T-cell (primary cell): ENCODE measurements at regions not wholly inside any gene's neighbourhood (a gene's known extent, or its start where the extent isn't known, plus 50 kb on each side); places are given as distances from the start of the nearest gene placed in this dataset.

Experiments
- ATAC-seq, 4 experiments: fragments of 200-7000 bp in 3 of 4; fragments of 150-1000 bp in 1 of 4; cut with Tn5 transposase; replicated peaks in 1 of 4; 1 replicate in 3 of 4; 2 replicates in 1 of 4; pipeline ENCODE4 v1.10.0; 2021; ENCODE audit warnings: moderate library complexity in 3 of 4, mild to moderate bottlenecking in 2 of 4, moderate number of reproducible peaks in 1 of 4
- CTCF ChIA-PET, 2 donors: fragments of 300-600 bp; sonication (Branson Sonifier 250); formaldehyde crosslinking; loops; one replicate each; lab custom pipeline; 2022; ENCODE audit warnings: antibody characterized with exemption in 2 of 2; lab: Charles Lee
- POLR2A ChIA-PET, 2 donors: fragments of 300-600 bp; sonication (Branson Sonifier 250); formaldehyde crosslinking; loops; one replicate each; lab custom pipeline; 2022; ENCODE audit warnings: antibody characterized with exemption in 2 of 2; lab: Charles Lee
- DNase-seq, 35 experiments: peaks; one replicate each; pipeline versions ENCODE4 v3.0.0 to v3.0.0-alpha.2; 2013 to 2023
- H3K27ac ChIP-seq: one replicate; pipeline ENCODE4 v1.5.1; 2013; ENCODE audit warnings: low read length
- H3K27me3 ChIP-seq, 2 experiments: replicated peaks in 1 of 2; 1 replicate in 1 of 2; 2 replicates in 1 of 2; pipeline versions ENCODE4 v1.6.1 to v1.7.0; 2013; ENCODE audit warnings: low read length in 1 of 2, mixed read lengths in 1 of 2; ENCODE audit not compliant: control insufficient read depth in 2 of 2, insufficient read depth in 2 of 2; ENCODE audit errors: extremely low read depth in 1 of 2
- H3K36me3 ChIP-seq, 2 donors: 1 replicate in 1 of 2; 2 replicates in 1 of 2; pipeline versions ENCODE4 v1.6.1 to v1.7.0; 2013; ENCODE audit warnings: low read length in 1 of 2; ENCODE audit not compliant: control insufficient read depth in 2 of 2, insufficient read depth in 1 of 2; ENCODE audit errors: extremely low read depth in 1 of 2
- H3K4me1 ChIP-seq, 2 experiments: 1 replicate in 1 of 2; 2 replicates in 1 of 2; pipeline versions ENCODE4 v1.6.1 to v1.7.0; 2013; ENCODE audit warnings: low read length in 2 of 2, mixed read lengths in 1 of 2; ENCODE audit not compliant: insufficient read depth in 2 of 2, control insufficient read depth in 1 of 2; ENCODE audit errors: extremely low read depth in 1 of 2
- H3K4me3 ChIP-seq, 2 donors: 1 replicate in 1 of 2; 2 replicates in 1 of 2; pipeline versions ENCODE4 v1.5.1 to v1.7.0; 2013; ENCODE audit warnings: mild to moderate bottlenecking in 2 of 2, low read length in 1 of 2, moderate library complexity in 1 of 2; ENCODE audit not compliant: control insufficient read depth in 1 of 2; ENCODE audit errors: extremely low read depth in 1 of 2
- H3K9me3 ChIP-seq: 2 replicates; pipeline ENCODE4 v1.7.0; 2013
- H3K27ac Mint-ChIP-seq, 2 donors: one replicate each; pipeline ENCODE4 v1.8.0; 2020 to 2021; ENCODE audit warnings: mild to moderate bottlenecking in 2 of 2, mixed read lengths in 2 of 2
- H3K27me3 Mint-ChIP-seq, 2 donors: one replicate each; pipeline ENCODE4 v1.8.0; 2021 to 2022; ENCODE audit warnings: mixed read lengths in 2 of 2
- H3K36me3 Mint-ChIP-seq: one replicate; pipeline ENCODE4 v1.8.0; 2021; ENCODE audit warnings: mixed read lengths
- H3K4me1 Mint-ChIP-seq, 3 donors: one replicate each; pipeline ENCODE4 v1.8.0; 2020 to 2022; ENCODE audit warnings: mixed read lengths in 3 of 3, mild to moderate bottlenecking in 1 of 3
- H3K4me3 Mint-ChIP-seq, 3 donors: one replicate each; pipeline ENCODE4 v1.8.0; 2020 to 2022; ENCODE audit warnings: mild to moderate bottlenecking in 3 of 3, mixed read lengths in 3 of 3, moderate library complexity in 3 of 3
- H3K9me3 Mint-ChIP-seq, 3 donors: one replicate each; pipeline ENCODE4 v1.8.0; 2020 to 2022; ENCODE audit warnings: mixed read lengths in 3 of 3
- WGBS: methylation state at CpG from one replicate; pipeline ENCODE4 v1.1.5; 2013; ENCODE audit warnings: missing lambda C conversion rate; ENCODE audit not compliant: insufficient coverage; 5-methylcytosine and 5-hydroxymethylcytosine counted together

- POLR2A ChIA-PET = no interaction called here
Measured at GRCh38 chr1:79113836-79114235, 107.3 kb upstream of the ADGRL4 start.

GRCh38 chr1:79110749-79111148, 104.2 kb upstream of the ADGRL4 start:
- H3K9me3 Mint-ChIP-seq = peaks cover 3 to 6% (median 3%) of the 10 kb centered on the region in 3 donors
- no peak overlapping the region for H3K27ac Mint-ChIP-seq
- ChIA-PET CTCF (no interaction called here), POLR2A (interaction anchor here in 1 of 2 donors (0.6 kb wide), 1 partner anchor 1292 kb away, joined by 3 read pairs; no protein-coding TSS in a partner anchor)
- Histone ChIP-seq H3K36me3 (no peaks in the 10 kb centered on the region), H3K27me3 (no peaks in the 10 kb centered on the region), H3K4me1 (no peaks in the 10 kb centered on the region), H3K27ac (no peak overlapping the region), H3K9me3 (no peaks in the 10 kb centered on the region), H3K4me3 (no peak overlapping the region)
- no peaks in the 10 kb centered on the region for H3K27me3 Mint-ChIP-seq
- no peaks in the 10 kb centered on the region for H3K4me1 Mint-ChIP-seq
- ATAC-seq = no peak
- H3K36me3 Mint-ChIP-seq = no peaks in the 10 kb centered on the region
- H3K4me3 Mint-ChIP-seq = no peak overlapping the region
- no peak for DNase-seq

More at GRCh38 chr1:79113836-79114235, 107.3 kb upstream of the ADGRL4 start:
- Mint-ChIP-seq H3K27ac (no peak overlapping the region), H3K4me1 (no peaks in the 10 kb centered on the region), H3K4me3 (no peak overlapping the region), H3K36me3 (no peaks in the 10 kb centered on the region), H3K27me3 (no peaks in the 10 kb centered on the region), H3K9me3 (peaks cover 0 to 3% (median 3%) of the 10 kb centered on the region in 3 donors)
- Histone ChIP-seq H3K36me3 (no peaks in the 10 kb centered on the region), H3K27me3 (no peaks in the 10 kb centered on the region), H3K4me1 (no peaks in the 10 kb centered on the region), H3K27ac (no peak overlapping the region), H3K9me3 (no peaks in the 10 kb centered on the region), H3K4me3 (no peak overlapping the region)
- CTCF ChIA-PET = no interaction called here
- WGBS = 38% methylated on average over 3 of the region's 5 CpGs
- DNase-seq (no peak), ATAC-seq (no peak)

DNA sequence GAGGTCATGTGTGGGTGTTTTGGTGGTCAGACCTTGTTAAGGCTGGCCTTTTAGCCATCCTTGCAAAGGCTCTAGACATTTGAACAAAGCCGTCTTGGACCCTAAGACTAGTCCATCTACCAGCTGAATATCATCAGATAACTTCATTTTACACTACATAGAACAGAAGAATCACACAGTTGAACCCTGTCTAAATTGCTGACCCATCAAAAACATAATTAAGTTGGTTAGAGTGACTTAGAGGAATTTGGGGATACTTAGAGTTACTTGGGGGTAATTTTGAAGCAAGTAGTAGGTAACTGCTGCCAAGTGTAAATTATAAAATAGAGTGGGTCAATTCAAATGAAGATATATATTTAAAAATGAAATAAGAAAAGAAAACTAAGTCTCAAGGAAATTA, 102.9 kb upstream of the ADGRL4 start:
- DNase-seq (no peak), ATAC-seq (no peak)
- POLR2A ChIA-PET = no interaction called here
- no peaks in the 10 kb centered on the region for H3K27me3 Mint-ChIP-seq
- H3K36me3 Mint-ChIP-seq = no peaks in the 10 kb centered on the region
- no peak overlapping the region for H3K27ac Mint-ChIP-seq
- peaks cover 3 to 12% (median 9%) of the 10 kb centered on the region in 3 donors for H3K9me3 Mint-ChIP-seq
- Histone ChIP-seq H3K27me3 (no peaks in the 10 kb centered on the region), H3K4me1 (no peaks in the 10 kb centered on the region), H3K36me3 (no peaks in the 10 kb centered on the region), H3K27ac (no peak overlapping the region), H3K9me3 (no peaks in the 10 kb centered on the region), H3K4me3 (no peak overlapping the region)
- no peaks in the 10 kb centered on the region for H3K4me1 Mint-ChIP-seq
- H3K4me3 Mint-ChIP-seq = no peak overlapping the region
- CTCF ChIA-PET = no interaction called here
- WGBS = no CpG with 5 or more reads among the region's 1 CpG

GRCh38 chr1:79105500-79105899, 99.0 kb upstream of the ADGRL4 start:
- Mint-ChIP-seq H3K4me3 (no peak overlapping the region), H3K27me3 (no peaks in the 10 kb centered on the region), H3K4me1 (no peaks in the 10 kb centered on the region), H3K36me3 (no peaks in the 10 kb centered on the region), H3K27ac (no peak overlapping the region), H3K9me3 (peaks cover 0 to 15% (median 12%) of the 10 kb centered on the region in 3 donors)
- ATAC-seq (no peak), DNase-seq (no peak)
- Histone ChIP-seq H3K27me3 (no peaks in the 10 kb centered on the region), H3K36me3 (no peaks in the 10 kb centered on the region), H3K9me3 (no peaks in the 10 kb centered on the region), H3K27ac (no peak overlapping the region), H3K4me1 (no peaks in the 10 kb centered on the region), H3K4me3 (no peak overlapping the region)
- CTCF ChIA-PET = no interaction called here
- 100% methylated on average over 1 of the region's 2 CpGs for WGBS
- POLR2A ChIA-PET = no interaction called here

GRCh38 chr1:79104617-79105016, 98.1 kb upstream of the ADGRL4 start:
- H3K4me1 Mint-ChIP-seq = no peaks in the 10 kb centered on the region
- H3K4me3 Mint-ChIP-seq = no peak overlapping the region
- Histone ChIP-seq H3K27ac (no peak overlapping the region), H3K36me3 (no peaks in the 10 kb centered on the region), H3K27me3 (no peaks in the 10 kb centered on the region), H3K4me3 (no peak overlapping the region), H3K9me3 (no peaks in the 10 kb centered on the region), H3K4me1 (no peaks in the 10 kb centered on the region)
- no peaks in the 10 kb centered on the region for H3K27me3 Mint-ChIP-seq
- peaks cover 0 to 15% (median 12%) of the 10 kb centered on the region in 3 donors for H3K9me3 Mint-ChIP-seq
- H3K27ac Mint-ChIP-seq = no peak overlapping the region
- ChIA-PET POLR2A (no interaction called here), CTCF (no interaction called here)
- DNase-seq (no peak), ATAC-seq (no peak)
- no peaks in the 10 kb centered on the region for H3K36me3 Mint-ChIP-seq
- no CpG with 5 or more reads among the region's 3 CpGs for WGBS

DNA sequence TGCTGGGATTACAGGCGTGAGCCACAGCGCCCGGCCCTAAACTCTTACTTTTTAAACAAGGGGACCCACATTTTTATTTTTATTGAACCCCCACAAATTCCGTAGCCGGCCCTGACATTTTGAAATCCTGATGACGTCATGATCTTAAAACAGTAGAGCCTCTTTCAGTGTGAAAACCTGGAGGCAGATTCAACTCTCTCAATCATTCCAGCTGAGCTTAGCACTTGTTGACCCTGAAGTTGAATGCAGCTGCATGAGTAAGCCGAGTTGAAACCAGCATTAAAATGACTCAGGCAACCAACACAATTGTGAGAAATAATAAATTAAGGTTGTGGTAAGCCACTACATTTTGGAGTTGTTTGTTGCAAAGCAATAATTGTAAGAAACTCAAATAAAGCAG, 93.9 kb upstream of the ADGRL4 start:
- no peaks in the 10 kb centered on the region for H3K4me1 Mint-ChIP-seq
- Histone ChIP-seq H3K27ac (no peak overlapping the region), H3K36me3 (no peaks in the 10 kb centered on the region), H3K9me3 (no peaks in the 10 kb centered on the region), H3K4me3 (no peak overlapping the region), H3K27me3 (no peaks in the 10 kb centered on the region), H3K4me1 (no peaks in the 10 kb centered on the region)
- ChIA-PET POLR2A (interaction anchor here in 1 of 2 donors (0.6 kb wide), 1 partner anchor 29 kb away, joined by 3 read pairs; no protein-coding TSS in a partner anchor), CTCF (no interaction called here)
- WGBS = 86% methylated on average over 6 of the region's 7 CpGs
- ATAC-seq (no peak), DNase-seq (no peak)
- H3K9me3 Mint-ChIP-seq = peaks cover 0 to 15% (median 2%) of the 10 kb centered on the region in 3 donors
- H3K27me3 Mint-ChIP-seq = no peaks in the 10 kb centered on the region
- no peaks in the 10 kb centered on the region for H3K36me3 Mint-ChIP-seq
- no peak overlapping the region for H3K27ac Mint-ChIP-seq
- H3K4me3 Mint-ChIP-seq = no peak overlapping the region

GRCh38 chr1:79090985-79091384, 84.5 kb upstream of the ADGRL4 start:
- H3K4me1 Mint-ChIP-seq = no peaks in the 10 kb centered on the region
- no peaks in the 10 kb centered on the region for H3K4me1 ChIP-seq

More at GRCh38 chr1:79090985-79091384, 84.5 kb upstream of the ADGRL4 start:
- Mint-ChIP-seq H3K36me3 (no peaks in the 10 kb centered on the region), H3K27ac (no peak overlapping the region), H3K4me3 (no peak overlapping the region), H3K9me3 (no peaks in the 10 kb centered on the region), H3K27me3 (no peaks in the 10 kb centered on the region)
- no peak for ATAC-seq
- H3K4me3 ChIP-seq = no peak overlapping the region
- no peaks in the 10 kb centered on the region for H3K9me3 ChIP-seq
- ChIA-PET CTCF (no interaction called here), POLR2A (no interaction called here)
- no peak overlapping the region for H3K27ac ChIP-seq
- DNase-seq = no peak
- H3K27me3 ChIP-seq = no peaks in the 10 kb centered on the region
- H3K36me3 ChIP-seq = no peaks in the 10 kb centered on the region
